Hepatocyte (in vitro differentiated cells): ENCODE measurements at regions not wholly inside any gene's neighbourhood (a gene's known extent, or its start where the extent isn't known, plus 50 kb on each side); places are given as distances from the start of the nearest gene placed in this dataset.

ENCODE experiments used
- DNase-seq: peaks from one replicate; pipeline ENCODE4 v3.0.0-alpha.2; 2016; ENCODE audit warnings: low spot score
- H2AFZ ChIP-seq: fragments of 200-600 bp; sonication (generic); 2 replicates; pipeline ENCODE4 v1.6.0; 2016; ENCODE audit warnings: antibody characterized with exemption, mild to moderate bottlenecking
- H3K27ac ChIP-seq: fragments of 200-600 bp; sonication (generic); 2 replicates; pipeline ENCODE4 v1.5.1; 2016; ENCODE audit warnings: mild to moderate bottlenecking
- H3K27me3 ChIP-seq: fragments of 200-600 bp; sonication (generic); 2 replicates; pipeline ENCODE4 v1.6.1; 2016
- H3K36me3 ChIP-seq: fragments of 200-600 bp; sonication (generic); replicated peaks from 2 replicates; pipeline ENCODE4 v1.5.1; 2016; ENCODE audit warnings: low read depth; ENCODE audit not compliant: insufficient read depth
- H3K4me1 ChIP-seq: fragments of 200-600 bp; sonication (generic); 2 replicates; pipeline ENCODE4 v1.5.1; 2016; ENCODE audit warnings: mild to moderate bottlenecking, moderate library complexity; ENCODE audit not compliant: insufficient read depth
- H3K4me2 ChIP-seq: fragments of 200-600 bp; sonication (generic); 2 replicates; pipeline ENCODE4 v1.6.0; 2016
- H3K4me3 ChIP-seq: fragments of 200-600 bp; sonication (generic); 2 replicates; pipeline ENCODE4 v1.5.1; 2016; ENCODE audit warnings: mild to moderate bottlenecking
- H3K79me2 ChIP-seq: fragments of 200-600 bp; sonication (generic); 2 replicates; pipeline ENCODE4 v1.6.0; 2017; ENCODE audit warnings: mild to moderate bottlenecking
- H3K9me2 ChIP-seq: fragments of 200-600 bp; sonication (generic); replicated peaks from 2 replicates; pipeline ENCODE4 v1.6.0; 2017; ENCODE audit warnings: mild to moderate bottlenecking; ENCODE audit not compliant: insufficient read depth
- H3K9me3 ChIP-seq: fragments of 200-600 bp; sonication (generic); 2 replicates; pipeline ENCODE4 v1.5.1; 2016; ENCODE audit warnings: low read depth, mild to moderate bottlenecking
- H4K20me1 ChIP-seq: fragments of 200-600 bp; sonication (generic); 2 replicates; pipeline ENCODE4 v1.6.0; 2016; ENCODE audit warnings: mild to moderate bottlenecking; ENCODE audit not compliant: insufficient read depth, poor library complexity, severe bottlenecking
- CTCF ChIP-seq: fragments of 200-600 bp; sonication (generic); IDR thresholded peaks from 2 replicates; pipeline ENCODE4 v1.5.1; 2016; ENCODE audit warnings: antibody characterized with exemption, mild to moderate bottlenecking; ENCODE audit not compliant: poor library complexity
- EZH2 ChIP-seq: fragments of 200-600 bp; sonication (generic); IDR thresholded peaks from 2 replicates; pipeline ENCODE4 v1.6.1; 2016; ENCODE audit warnings: antibody characterized with exemption, mild to moderate bottlenecking, borderline replicate concordance
- EZH2phosphoT487 ChIP-seq: fragments of 200-600 bp; sonication (generic); IDR thresholded peaks from one replicate; pipeline ENCODE4 v1.6.1; 2018; ENCODE audit warnings: antibody characterized with exemption, mild to moderate bottlenecking, low read depth, moderate library complexity; ENCODE audit not compliant: unreplicated experiment, severe bottlenecking
- WGBS: methylation state at CpG from one replicate; pipeline ENCODE4 v1.1.6; 2016; ENCODE audit warnings: low lambda C conversion rate; ENCODE audit errors: missing lambda C conversion rate; 5-methylcytosine and 5-hydroxymethylcytosine counted together

- WGBS, result 92% methylated on average over 4 of the region's 4 CpGs
Observed at GRCh38 chr1:232493869-232494268, 136.1 kb downstream of the SIPA1L2 start.

GRCh38 chr1:232489256-232489655 lies 140.7 kb downstream of the SIPA1L2 start:
- Histone ChIP-seq H2AFZ (no peak overlapping the region), H3K36me3 (no peaks in the 10 kb centered on the region), H3K4me1 (no peaks in the 10 kb centered on the region), H3K79me2 (peaks cover 34% of the 10 kb centered on the region), H3K4me3 (no peak overlapping the region), H3K27ac (no peak overlapping the region), H3K4me2 (no peak overlapping the region), H3K9me2 (no peaks in the 10 kb centered on the region), H4K20me1 (peaks cover 3% of the 10 kb centered on the region), H3K27me3 (no peaks in the 10 kb centered on the region), H3K9me3 (no peaks in the 10 kb centered on the region)
- DNase-seq, result no peak
- 96% methylated on average over 4 of the region's 4 CpGs for WGBS
- TF ChIP-seq EZH2, result no peak
- no peak for TF ChIP-seq EZH2phosphoT487
- TF ChIP-seq CTCF, result no peak

More at GRCh38 chr1:232493869-232494268, 136.1 kb downstream of the SIPA1L2 start:
- H3K4me1 ChIP-seq, result no peaks in the 10 kb centered on the region
- peaks cover 62% of the 10 kb centered on the region for H3K79me2 ChIP-seq
- H3K4me2 ChIP-seq, result no peak overlapping the region
- no peak for DNase-seq
- H3K36me3 ChIP-seq, result no peaks in the 10 kb centered on the region
- no peaks in the 10 kb centered on the region for H3K9me3 ChIP-seq
- TF ChIP-seq CTCF (no peak), EZH2phosphoT487 (no peak), EZH2 (no peak)
- no peaks in the 10 kb centered on the region for H3K9me2 ChIP-seq
- no peak overlapping the region for H2AFZ ChIP-seq
- no peak overlapping the region for H3K4me3 ChIP-seq
- no peaks in the 10 kb centered on the region for H3K27me3 ChIP-seq
- no peak overlapping the region for H3K27ac ChIP-seq
- H4K20me1 ChIP-seq, result peaks cover 3% of the 10 kb centered on the region

- Histone ChIP-seq H2AFZ (no peak overlapping the region), H3K79me2 (peaks cover 18% of the 10 kb centered on the region), H3K27ac (no peak overlapping the region), H3K4me1 (no peaks in the 10 kb centered on the region), H3K27me3 (no peaks in the 10 kb centered on the region), H4K20me1 (no peaks in the 10 kb centered on the region), H3K4me2 (no peak overlapping the region), H3K36me3 (no peaks in the 10 kb centered on the region), H3K9me3 (no peaks in the 10 kb centered on the region), H3K4me3 (no peak overlapping the region), H3K9me2 (no peaks in the 10 kb centered on the region)
- no peak for DNase-seq
- TF ChIP-seq EZH2, result no peak
- TF ChIP-seq CTCF, result no peak
- no peak for TF ChIP-seq EZH2phosphoT487
- 60% methylated on average over 3 of the region's 3 CpGs for WGBS
Observed at GRCh38 chr1:232487236-232487635, 142.7 kb downstream of the SIPA1L2 start.
